ENCODE measurements at regions not wholly inside any gene's neighbourhood (a gene's known extent, or its start where the extent isn't known, plus 50 kb on each side); places are given as distances from the start of the nearest gene placed in this dataset.

DNA sequence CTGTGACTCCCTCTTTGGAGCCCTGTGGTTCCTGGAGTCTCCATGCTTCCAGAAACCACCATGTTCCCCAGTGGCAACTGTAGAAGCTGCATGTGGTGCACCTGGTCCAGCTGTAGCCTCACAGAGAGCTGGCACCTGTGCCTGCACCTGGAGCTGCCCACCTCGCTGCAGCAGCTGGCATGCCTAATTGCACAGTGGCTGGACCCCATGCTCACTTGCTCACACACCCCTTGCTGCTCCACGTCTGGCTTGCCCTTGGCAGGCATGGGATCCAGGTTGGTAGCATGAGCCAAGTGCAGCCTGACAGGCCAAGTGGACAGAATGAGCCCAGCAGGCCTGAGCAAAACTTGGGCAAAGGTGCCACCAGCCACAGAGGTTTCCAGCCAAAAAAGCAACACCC, 680.1 kb downstream of the MATN1 start:
- no peaks in the 10 kb centered on the region for H3K79me2 ChIP-seq (ENCODE audit: insufficient read depth, low read length)
- no peaks in the 10 kb centered on the region for H3K36me3 ChIP-seq (ENCODE audit: insufficient read depth, low read length)
- no peak overlapping the region for H2AFZ ChIP-seq (ENCODE audit: low read length)
- H3K9me3 ChIP-seq (ENCODE audit: insufficient read depth, low read depth, low read length) = peaks cover 5% of the 10 kb centered on the region; the same call in 1 of the 2 replicates
- no peak overlapping the region for H3K4me2 ChIP-seq (ENCODE audit: low read depth, low read length, poor library complexity, severe bottlenecking)
- H3F3A ChIP-seq (ENCODE audit: low read depth) = no peaks in the 10 kb centered on the region
- H3K9ac ChIP-seq (ENCODE audit: low read depth, low read length, poor library complexity, severe bottlenecking) = no peak overlapping the region
- no peak for TF ChIP-seq EZH2phosphoT487 (IDR thresholded peaks at IDR 0.05; ENCODE audit: borderline replicate concordance)
- TF ChIP-seq, protein P1, sequence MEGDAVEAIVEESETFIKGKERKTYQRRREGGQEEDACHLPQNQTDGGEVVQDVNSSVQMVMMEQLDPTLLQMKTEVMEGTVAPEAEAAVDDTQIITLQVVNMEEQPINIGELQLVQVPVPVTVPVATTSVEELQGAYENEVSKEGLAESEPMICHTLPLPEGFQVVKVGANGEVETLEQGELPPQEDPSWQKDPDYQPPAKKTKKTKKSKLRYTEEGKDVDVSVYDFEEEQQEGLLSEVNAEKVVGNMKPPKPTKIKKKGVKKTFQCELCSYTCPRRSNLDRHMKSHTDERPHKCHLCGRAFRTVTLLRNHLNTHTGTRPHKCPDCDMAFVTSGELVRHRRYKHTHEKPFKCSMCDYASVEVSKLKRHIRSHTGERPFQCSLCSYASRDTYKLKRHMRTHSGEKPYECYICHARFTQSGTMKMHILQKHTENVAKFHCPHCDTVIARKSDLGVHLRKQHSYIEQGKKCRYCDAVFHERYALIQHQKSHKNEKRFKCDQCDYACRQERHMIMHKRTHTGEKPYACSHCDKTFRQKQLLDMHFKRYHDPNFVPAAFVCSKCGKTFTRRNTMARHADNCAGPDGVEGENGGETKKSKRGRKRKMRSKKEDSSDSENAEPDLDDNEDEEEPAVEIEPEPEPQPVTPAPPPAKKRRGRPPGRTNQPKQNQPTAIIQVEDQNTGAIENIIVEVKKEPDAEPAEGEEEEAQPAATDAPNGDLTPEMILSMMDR (conservative IDR thresholded peaks at IDR 0.05; ENCODE audit: low read length) = no peak
- H3K4me1 ChIP-seq (ENCODE audit: insufficient read depth, low read length, poor library complexity, severe bottlenecking) = no peaks in the 10 kb centered on the region
- H4K20me1 ChIP-seq (ENCODE audit: insufficient read depth, low read length, poor library complexity, severe bottlenecking) = no peaks in the 10 kb centered on the region
- no peak overlapping the region for H3K4me3 ChIP-seq (ENCODE audit: low read length, poor library complexity, severe bottlenecking)
- no peaks in the 10 kb centered on the region for H3K9me2 ChIP-seq (replicated peaks; ENCODE audit: low read depth, low read length)
- no peaks in the 10 kb centered on the region for H3K27me3 ChIP-seq (ENCODE audit: insufficient read depth, low read length, poor library complexity, severe bottlenecking)

DNA sequence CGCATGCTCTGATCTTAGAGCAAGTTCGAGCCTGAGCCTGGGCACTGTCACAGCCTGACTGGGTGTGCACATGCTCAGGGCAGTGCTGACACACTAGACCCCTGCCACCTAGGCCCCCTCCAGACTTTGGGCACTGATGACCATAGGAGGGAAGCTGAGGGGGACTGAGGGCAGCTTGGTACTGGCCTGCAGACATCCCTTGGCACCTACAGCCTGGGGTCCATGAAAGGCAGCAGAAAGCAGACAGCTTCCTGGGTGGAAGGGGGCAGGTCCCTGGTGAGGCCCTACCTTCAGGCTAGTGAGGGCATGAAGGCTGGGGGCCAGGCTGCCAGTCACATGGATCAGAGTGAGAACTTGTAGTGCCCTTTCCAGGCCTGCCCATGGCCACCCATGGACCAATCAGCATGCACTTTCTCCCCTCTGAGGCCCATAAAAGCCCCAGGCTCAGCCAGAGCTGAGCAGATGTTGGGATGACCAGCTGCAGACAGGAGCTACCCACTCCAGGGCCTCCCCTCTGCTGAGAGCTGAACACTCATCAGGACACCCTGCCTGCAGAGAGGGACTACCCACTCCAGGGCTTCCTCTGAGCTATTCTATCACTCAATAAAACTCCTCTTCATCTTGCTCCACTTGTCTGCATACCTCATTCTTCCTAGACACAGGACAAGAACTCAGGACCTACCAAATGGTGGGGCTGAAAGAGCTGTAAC, 680.8 kb downstream of the MATN1 start:
- H3K27me3 ChIP-seq (ENCODE audit: insufficient read depth, low read length, poor library complexity, severe bottlenecking) = no peaks in the 10 kb centered on the region
- no peak overlapping the region for H3K4me2 ChIP-seq (ENCODE audit: low read depth, low read length, poor library complexity, severe bottlenecking)

DNA sequence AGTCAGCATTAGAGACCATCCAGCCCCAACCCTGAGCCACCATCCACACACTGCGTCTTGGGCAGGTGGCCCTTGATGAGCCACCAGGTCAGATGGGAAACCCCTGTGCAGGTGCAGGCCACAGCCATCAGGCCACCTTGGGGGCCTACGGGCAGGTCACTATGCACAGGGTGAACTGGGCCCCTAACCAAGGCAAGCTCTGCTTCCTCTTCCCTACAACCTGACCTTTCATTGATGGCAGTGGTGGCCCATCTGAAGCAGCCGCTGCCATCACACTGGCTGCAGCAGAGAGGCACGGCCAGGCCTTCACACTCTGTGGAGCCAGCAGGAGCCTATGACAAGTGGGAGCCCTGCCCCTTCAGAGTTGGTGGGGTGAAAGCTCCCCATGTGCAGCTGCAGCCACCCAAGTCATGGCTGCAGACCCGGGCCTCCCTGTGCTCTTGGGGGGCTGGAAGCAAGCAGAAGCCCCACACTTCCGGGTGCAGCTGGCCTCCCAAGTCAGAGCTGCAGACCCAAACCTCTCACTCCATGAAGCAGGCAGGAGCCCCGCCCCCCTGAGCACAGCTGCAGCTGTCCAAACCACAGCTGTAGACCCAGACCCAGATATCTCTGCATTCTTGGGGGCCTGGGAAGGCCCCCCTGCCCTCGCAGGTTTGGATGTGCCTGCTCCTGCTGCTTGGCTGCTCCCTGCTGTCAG, 681.5 kb downstream of the MATN1 start:
- Histone ChIP-seq H3K79me2 (ENCODE audit: insufficient read depth, low read length) (no peaks in the 10 kb centered on the region), H3K4me2 (ENCODE audit: low read depth, low read length, poor library complexity, severe bottlenecking) (no peak overlapping the region), H2AFZ (ENCODE audit: low read length) (no peak overlapping the region), H3K4me1 (ENCODE audit: insufficient read depth, low read length, poor library complexity, severe bottlenecking) (no peaks in the 10 kb centered on the region), H4K20me1 (ENCODE audit: insufficient read depth, low read length, poor library complexity, severe bottlenecking) (no peaks in the 10 kb centered on the region), H3K36me3 (ENCODE audit: insufficient read depth, low read length) (no peaks in the 10 kb centered on the region), H3K9me3 (ENCODE audit: insufficient read depth, low read depth, low read length) (peaks cover 5% of the 10 kb centered on the region; the same call in 1 of the 2 replicates), H3K4me3 (ENCODE audit: low read length, poor library complexity, severe bottlenecking) (no peak overlapping the region), H3K9ac (ENCODE audit: low read depth, low read length, poor library complexity, severe bottlenecking) (no peak overlapping the region), H3F3A (ENCODE audit: low read depth) (no peaks in the 10 kb centered on the region), H3K27me3 (ENCODE audit: insufficient read depth, low read length, poor library complexity, severe bottlenecking) (no peaks in the 10 kb centered on the region), H3K9me2 (replicated peaks; ENCODE audit: low read depth, low read length) (no peaks in the 10 kb centered on the region)
- no peak for TF ChIP-seq EZH2phosphoT487 (IDR thresholded peaks at IDR 0.05; ENCODE audit: borderline replicate concordance)
- TF ChIP-seq, protein P1 (conservative IDR thresholded peaks at IDR 0.05; ENCODE audit: low read length) = no peak

More for the DNA sequence above, 680.8 kb downstream of the MATN1 start:
- Histone ChIP-seq H3K9me2 (replicated peaks; ENCODE audit: low read depth, low read length) (no peaks in the 10 kb centered on the region), H3K9me3 (ENCODE audit: insufficient read depth, low read depth, low read length) (peaks cover 5% of the 10 kb centered on the region; the same call in 1 of the 2 replicates), H3K79me2 (ENCODE audit: insufficient read depth, low read length) (no peaks in the 10 kb centered on the region), H2AFZ (ENCODE audit: low read length) (no peak overlapping the region), H3K4me3 (ENCODE audit: low read length, poor library complexity, severe bottlenecking) (no peak overlapping the region), H3K9ac (ENCODE audit: low read depth, low read length, poor library complexity, severe bottlenecking) (no peak overlapping the region), H3K36me3 (ENCODE audit: insufficient read depth, low read length) (no peaks in the 10 kb centered on the region), H3F3A (ENCODE audit: low read depth) (no peaks in the 10 kb centered on the region), H3K4me1 (ENCODE audit: insufficient read depth, low read length, poor library complexity, severe bottlenecking) (no peaks in the 10 kb centered on the region), H4K20me1 (ENCODE audit: insufficient read depth, low read length, poor library complexity, severe bottlenecking) (no peaks in the 10 kb centered on the region)
- no peak for TF ChIP-seq EZH2phosphoT487 (IDR thresholded peaks at IDR 0.05; ENCODE audit: borderline replicate concordance)
- TF ChIP-seq, protein P1 (conservative IDR thresholded peaks at IDR 0.05; ENCODE audit: low read length) = no peak
